Endothelial cell of umbilical vein (primary cell): ENCODE measurements at regions not wholly inside any gene's neighbourhood (a gene's known extent, or its start where the extent isn't known, plus 50 kb on each side); places are given as distances from the start of the nearest gene placed in this dataset.

Experiments used
- EZH2 ChIP-seq: IDR thresholded peaks from 2 replicates; pipeline ENCODE4 v1.6.1; 2012; ENCODE audit warnings: borderline replicate concordance, low read depth, mild to moderate bottlenecking, moderate library complexity, low read length, inconsistent platforms; ENCODE audit not compliant: severe bottlenecking
- GATA2 ChIP-seq: IDR thresholded peaks from 2 replicates; pipeline ENCODE4 v1.7.0; 2011; ENCODE audit warnings: low read depth, mild to moderate bottlenecking, moderate library complexity, mixed read lengths, low read length; ENCODE audit not compliant: insufficient read length, insufficient read depth
- JUN ChIP-seq: IDR thresholded peaks from 2 replicates; pipeline ENCODE4 v1.6.1; 2011; ENCODE audit warnings: borderline replicate concordance, low read depth; ENCODE audit not compliant: insufficient read length, insufficient read depth
- MYC ChIP-seq: IDR thresholded peaks from one replicate; pipeline ENCODE4 v1.6.1; 2011; ENCODE audit warnings: mild to moderate bottlenecking, low read depth, low read length
- POLR2A ChIP-seq: IDR thresholded peaks from 2 replicates; pipeline ENCODE4 v1.6.1; 2012; ENCODE audit warnings: low read depth, mild to moderate bottlenecking, control low read depth, low read length
- POLR2AphosphoS5 ChIP-seq: IDR thresholded peaks from 2 replicates; pipeline ENCODE4 v1.6.1; 2012; ENCODE audit warnings: low read depth, mild to moderate bottlenecking, control low read depth, low read length, moderate library complexity; ENCODE audit not compliant: insufficient read depth
- TF ChIP-seq, protein P1 (sequence below), 2 donors: IDR thresholded peaks; 1 replicate in 1 of 2; 2 replicates in 1 of 2; pipeline ENCODE4 v1.5.1; 2011; ENCODE audit warnings: low read length in 2 of 2, mild to moderate bottlenecking in 2 of 2, moderate library complexity in 2 of 2, control low read depth in 1 of 2, inconsistent platforms in 1 of 2, low read depth in 1 of 2; ENCODE audit not compliant: insufficient read depth in 1 of 2; ENCODE audit errors: extremely low read depth in 1 of 2

- TF ChIP-seq, protein P1, sequence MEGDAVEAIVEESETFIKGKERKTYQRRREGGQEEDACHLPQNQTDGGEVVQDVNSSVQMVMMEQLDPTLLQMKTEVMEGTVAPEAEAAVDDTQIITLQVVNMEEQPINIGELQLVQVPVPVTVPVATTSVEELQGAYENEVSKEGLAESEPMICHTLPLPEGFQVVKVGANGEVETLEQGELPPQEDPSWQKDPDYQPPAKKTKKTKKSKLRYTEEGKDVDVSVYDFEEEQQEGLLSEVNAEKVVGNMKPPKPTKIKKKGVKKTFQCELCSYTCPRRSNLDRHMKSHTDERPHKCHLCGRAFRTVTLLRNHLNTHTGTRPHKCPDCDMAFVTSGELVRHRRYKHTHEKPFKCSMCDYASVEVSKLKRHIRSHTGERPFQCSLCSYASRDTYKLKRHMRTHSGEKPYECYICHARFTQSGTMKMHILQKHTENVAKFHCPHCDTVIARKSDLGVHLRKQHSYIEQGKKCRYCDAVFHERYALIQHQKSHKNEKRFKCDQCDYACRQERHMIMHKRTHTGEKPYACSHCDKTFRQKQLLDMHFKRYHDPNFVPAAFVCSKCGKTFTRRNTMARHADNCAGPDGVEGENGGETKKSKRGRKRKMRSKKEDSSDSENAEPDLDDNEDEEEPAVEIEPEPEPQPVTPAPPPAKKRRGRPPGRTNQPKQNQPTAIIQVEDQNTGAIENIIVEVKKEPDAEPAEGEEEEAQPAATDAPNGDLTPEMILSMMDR (IDR thresholded peaks at IDR 0.05; ENCODE audit: extremely low read depth in 1 of 2, insufficient read depth in 1 of 2, low read depth in 1 of 2, low read length in 2 of 2): no peak
- TF ChIP-seq POLR2A: no peak
- TF ChIP-seq EZH2: no peak
- TF ChIP-seq JUN: no peak
- TF ChIP-seq POLR2AphosphoS5: no peak
- no peak for TF ChIP-seq MYC
- no peak for TF ChIP-seq GATA2
These were observed 76.4 kb upstream of the CD55 start for GRCh38 chr1:207245124-207245523.
